GM03348 (cell line): ENCODE measurements at regions not wholly inside any gene's neighbourhood (a gene's known extent, or its start where the extent isn't known, plus 50 kb on each side); places are given as distances from the start of the nearest gene placed in this dataset.

ENCODE experiments used
- DNase-seq: peaks from one replicate; pipeline ENCODE4 v3.0.0; 2012; ENCODE audit warnings: low spot score

DNA sequence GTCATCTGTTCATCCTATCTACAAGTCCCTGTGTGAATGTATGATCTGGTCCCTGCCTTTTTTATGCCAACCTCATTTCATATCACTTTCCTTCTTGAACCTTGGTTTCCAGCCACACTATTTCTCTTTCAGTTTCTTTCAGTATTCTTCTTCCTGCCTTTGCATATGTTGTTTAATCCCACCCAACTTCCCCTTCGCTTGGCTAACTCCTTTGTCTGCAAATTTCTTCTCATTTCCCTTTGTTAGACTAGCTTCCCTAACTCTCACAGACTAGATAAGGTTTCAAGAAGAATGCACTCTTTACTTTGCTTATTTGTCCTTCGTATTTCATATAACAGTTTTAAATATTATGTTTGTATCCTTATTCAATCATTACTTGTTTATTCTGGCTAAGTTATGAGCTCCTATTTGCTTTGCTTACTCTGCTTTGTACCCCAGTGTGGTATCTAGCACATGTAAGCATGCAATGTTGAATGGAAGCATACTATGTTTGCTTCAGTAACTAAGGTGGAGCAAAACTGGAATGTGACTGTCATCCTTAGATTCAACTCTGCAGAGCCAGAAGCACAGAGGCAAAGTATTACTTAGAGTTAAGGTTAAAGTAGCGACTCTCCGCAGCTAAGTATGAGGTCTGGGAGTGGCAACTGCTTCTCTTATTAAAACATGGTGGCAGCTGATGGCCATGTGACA lies 681.3 kb downstream of the CPS1 start:
- no peak for DNase-seq

GRCh38 chr2:211241891-211242290 lies 685.5 kb downstream of the CPS1 start:
- no peak for DNase-seq

GRCh38 chr2:211247751-211248150 lies 691.4 kb downstream of the CPS1 start:
- DNase-seq: no peak

DNA sequence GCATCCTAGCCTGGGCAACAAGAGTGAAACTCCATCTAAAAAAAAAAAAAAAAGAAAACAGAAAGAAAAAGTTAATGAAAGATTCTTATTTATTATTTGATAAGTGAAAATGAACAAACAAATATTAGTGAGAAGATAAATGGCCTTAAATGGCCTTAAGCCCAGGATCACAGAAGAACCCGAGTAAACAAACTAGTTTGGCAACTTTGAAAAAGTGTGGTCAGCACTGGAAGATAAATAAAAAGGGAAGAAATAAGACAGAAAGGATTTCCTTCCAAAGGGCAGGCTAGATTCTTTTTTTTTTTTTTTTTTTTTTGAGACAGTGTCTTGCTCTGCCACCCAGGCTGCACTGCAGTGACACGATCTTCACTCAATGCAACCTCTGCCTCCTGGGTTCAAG lies 692.4 kb downstream of the CPS1 start:
- no peak for DNase-seq

GRCh38 chr2:211251016-211251415 lies 694.6 kb downstream of the CPS1 start:
- DNase-seq: no peak

- no peak for DNase-seq
Observed at GRCh38 chr2:211258646-211259335, 702.4 kb downstream of the CPS1 start.

- no peak for DNase-seq
Observed at GRCh38 chr2:211259831-211260476, 703.6 kb downstream of the CPS1 start.

DNA sequence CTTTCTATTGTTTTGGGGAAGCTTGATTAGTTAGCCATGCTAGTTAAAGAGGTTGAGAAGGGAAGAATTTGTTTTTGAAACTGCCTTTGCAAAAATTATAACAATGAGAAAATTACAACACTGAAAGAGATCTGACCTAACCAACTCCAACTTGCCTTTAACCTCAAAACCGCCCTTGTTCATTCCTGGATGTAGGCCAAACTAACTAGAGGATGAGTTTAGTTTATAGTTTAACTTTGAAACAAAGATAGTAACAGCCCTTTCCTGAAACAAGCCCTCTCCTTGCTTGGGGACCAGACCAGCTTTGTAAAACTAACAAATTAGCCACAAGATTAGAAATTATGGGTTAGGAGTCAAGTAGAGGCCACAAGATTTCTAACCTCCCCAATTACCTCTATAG lies 713.9 kb downstream of the CPS1 start:
- DNase-seq: no peak

DNA sequence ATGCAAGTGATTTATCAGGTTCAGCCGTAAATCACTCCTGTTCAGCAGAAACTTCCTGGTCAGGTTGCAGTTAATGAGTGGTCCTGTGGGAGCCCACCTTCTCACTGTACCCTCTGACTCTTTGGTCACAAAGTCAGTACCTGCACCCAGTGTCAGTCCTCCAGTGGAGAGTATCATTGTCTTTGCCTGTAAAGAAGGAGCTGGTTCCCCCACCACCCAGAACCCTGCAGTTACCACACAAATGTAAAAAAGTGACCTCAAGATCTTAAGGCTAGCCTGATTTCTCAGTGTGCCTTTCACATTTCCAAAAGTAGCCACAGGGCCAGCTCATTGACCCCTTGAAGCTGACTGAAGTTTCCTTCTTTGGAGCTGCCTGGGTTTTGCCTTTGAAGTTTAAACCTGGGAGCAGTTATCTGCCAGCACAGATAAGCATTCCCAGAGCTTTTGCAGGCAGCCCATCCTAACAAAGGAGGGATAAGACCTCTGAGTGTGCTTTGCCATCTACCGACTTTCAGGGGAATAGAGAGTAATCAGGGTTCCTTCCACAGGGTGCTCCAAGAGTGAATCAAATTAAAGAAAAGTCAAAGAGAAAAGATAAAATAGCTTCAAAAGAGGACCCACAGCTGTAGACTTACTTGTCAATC lies 725.2 kb downstream of the CPS1 start:
- DNase-seq: no peak

- no peak for DNase-seq
Observed at GRCh38 chr2:211302676-211303075, 746.3 kb downstream of the CPS1 start.

DNA sequence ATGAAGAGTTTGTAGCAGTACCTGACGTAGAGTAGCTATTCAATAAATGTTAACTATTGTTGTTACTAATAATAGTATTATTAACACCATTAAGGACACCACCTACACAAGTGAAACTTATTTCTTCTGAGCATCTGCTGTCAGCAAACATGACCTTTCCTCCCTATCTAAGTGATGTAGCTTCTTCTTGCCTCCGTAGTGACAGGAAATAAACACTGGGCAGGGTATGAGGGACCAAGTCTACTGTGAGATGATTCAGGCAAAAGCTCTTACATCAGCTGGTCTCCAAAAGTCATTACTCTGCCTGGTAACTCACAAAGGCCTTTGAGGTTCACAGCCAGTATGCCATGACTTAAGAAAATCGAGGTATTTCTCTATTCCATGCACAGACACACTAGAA lies 750.5 kb downstream of the CPS1 start:
- no peak for DNase-seq
